MM.1S (cell line): ENCODE measurements at regions not wholly inside any gene's neighbourhood (a gene's known extent, or its start where the extent isn't known, plus 50 kb on each side); places are given as distances from the start of the nearest gene placed in this dataset.

Experiments
- DNase-seq: peaks from one replicate; pipeline ENCODE4 v3.0.0-alpha.2; 2015
- H2AFZ ChIP-seq: fragments of 300-600 bp; sonication (generic); 2 replicates; pipeline ENCODE4 v1.6.0; 2016; ENCODE audit warnings: antibody characterized with exemption, low read length
- H3F3A ChIP-seq: fragments of 300-600 bp; sonication (generic); 2 replicates; pipeline ENCODE4 v1.6.1; 2016; ENCODE audit warnings: mild to moderate bottlenecking, antibody characterized with exemption, low read length, moderate library complexity, mixed read lengths; ENCODE audit not compliant: insufficient read depth
- H3K27ac ChIP-seq: fragments of 300-600 bp; sonication (generic); 2 replicates; pipeline ENCODE4 v1.5.1; 2016; ENCODE audit warnings: mild to moderate bottlenecking, low read length
- H3K27me3 ChIP-seq: fragments of 300-600 bp; sonication (generic); replicated peaks from 2 replicates; pipeline ENCODE4 v1.6.0; 2016; ENCODE audit warnings: low read length; ENCODE audit not compliant: insufficient read depth
- H3K36me3 ChIP-seq: fragments of 300-600 bp; sonication (generic); replicated peaks from 2 replicates; pipeline ENCODE4 v1.6.1; 2016; ENCODE audit warnings: mild to moderate bottlenecking, low read length, mixed read lengths; ENCODE audit not compliant: insufficient read depth
- H3K4me1 ChIP-seq: fragments of 300-600 bp; sonication (generic); 2 replicates; pipeline ENCODE4 v1.6.1; 2016; ENCODE audit warnings: low read length, mixed read lengths
- H3K4me2 ChIP-seq: fragments of 300-600 bp; sonication (generic); 2 replicates; pipeline ENCODE4 v1.6.0; 2016; ENCODE audit warnings: low read depth, low read length
- H3K4me3 ChIP-seq: fragments of 300-600 bp; sonication (generic); 2 replicates; pipeline ENCODE4 v1.5.1; 2016; ENCODE audit warnings: low read length, mixed read lengths
- H3K79me2 ChIP-seq: fragments of 300-600 bp; sonication (generic); 2 replicates; pipeline ENCODE4 v1.6.1; 2016; ENCODE audit warnings: mixed run types, low read length, mixed read lengths
- H3K9ac ChIP-seq: fragments of 300-600 bp; sonication (generic); 2 replicates; pipeline ENCODE4 v1.6.1; 2016; ENCODE audit warnings: low read length, mixed read lengths
- H3K9me2 ChIP-seq: fragments of 300-600 bp; sonication (generic); replicated peaks from 2 replicates; pipeline ENCODE4 v1.6.1; 2016; ENCODE audit warnings: mild to moderate bottlenecking, low read length, mixed read lengths; ENCODE audit not compliant: insufficient read depth
- H3K9me3 ChIP-seq: fragments of 300-600 bp; sonication (generic); replicated peaks from 2 replicates; pipeline ENCODE4 v1.6.1; 2016; ENCODE audit warnings: mild to moderate bottlenecking, low read length, mixed read lengths; ENCODE audit not compliant: insufficient read depth
- H4K20me1 ChIP-seq: fragments of 300-600 bp; sonication (generic); 2 replicates; pipeline ENCODE4 v1.6.1; 2016; ENCODE audit warnings: mild to moderate bottlenecking, low read length, moderate library complexity, mixed read lengths; ENCODE audit not compliant: insufficient read depth
- CTCF ChIP-seq: fragments of 300-600 bp; sonication (generic); IDR thresholded peaks from 2 replicates; pipeline ENCODE4 v1.5.1; 2016; ENCODE audit warnings: antibody characterized with exemption, low read length, mixed read lengths
- EZH2 ChIP-seq: fragments of 300-600 bp; sonication (generic); optimal IDR thresholded peaks from 2 replicates; pipeline ENCODE3; 2017; ENCODE audit warnings: low read depth, mild to moderate bottlenecking, antibody characterized with exemption, low read length, mixed read lengths
- EZH2phosphoT487 ChIP-seq: fragments of 300-600 bp; sonication (generic); IDR thresholded peaks from 2 replicates; pipeline ENCODE4 v1.6.1; 2018; ENCODE audit warnings: antibody characterized with exemption, low read length

- no peaks in the 10 kb centered on the region for H4K20me1 ChIP-seq
- H2AFZ ChIP-seq, result no peak overlapping the region
- no peak overlapping the region for H3K27ac ChIP-seq
- no peaks in the 10 kb centered on the region for H3K36me3 ChIP-seq
- no peak for DNase-seq
- H3K4me1 ChIP-seq, result no peaks in the 10 kb centered on the region
- H3K27me3 ChIP-seq, result no peaks in the 10 kb centered on the region
- no peaks in the 10 kb centered on the region for H3F3A ChIP-seq
- no peaks in the 10 kb centered on the region for H3K9me3 ChIP-seq
- no peak overlapping the region for H3K4me3 ChIP-seq
- no peaks in the 10 kb centered on the region for H3K79me2 ChIP-seq
- TF ChIP-seq EZH2phosphoT487 (no peak), EZH2 (no peak), CTCF (no peak)
- H3K9ac ChIP-seq, result no peak overlapping the region
- H3K4me2 ChIP-seq, result no peak overlapping the region
- no peaks in the 10 kb centered on the region for H3K9me2 ChIP-seq
Observed at GRCh38 chr10:33398796-33399195, 64.3 kb upstream of the NRP1 start.

GRCh38 chr10:33396938-33397337 is 62.5 kb upstream of the NRP1 start:
- TF ChIP-seq EZH2 (no peak), CTCF (no peak), EZH2phosphoT487 (no peak)
- Histone ChIP-seq H3K9me3 (no peaks in the 10 kb centered on the region), H3K9ac (no peak overlapping the region), H3K36me3 (no peaks in the 10 kb centered on the region), H3F3A (no peaks in the 10 kb centered on the region), H3K9me2 (no peaks in the 10 kb centered on the region), H2AFZ (no peak overlapping the region), H3K4me2 (no peak overlapping the region), H3K27ac (no peak overlapping the region), H3K79me2 (no peaks in the 10 kb centered on the region), H3K4me3 (no peak overlapping the region), H4K20me1 (no peaks in the 10 kb centered on the region), H3K27me3 (no peaks in the 10 kb centered on the region), H3K4me1 (no peaks in the 10 kb centered on the region)
- no peak for DNase-seq

GRCh38 chr10:33396279-33396678 is 61.8 kb upstream of the NRP1 start:
- no peaks in the 10 kb centered on the region for H3K4me1 ChIP-seq
- no peak overlapping the region for H2AFZ ChIP-seq
- no peaks in the 10 kb centered on the region for H3F3A ChIP-seq
- H3K4me3 ChIP-seq, result no peak overlapping the region
- H3K36me3 ChIP-seq, result no peaks in the 10 kb centered on the region
- no peak overlapping the region for H3K27ac ChIP-seq
- no peaks in the 10 kb centered on the region for H4K20me1 ChIP-seq
- H3K27me3 ChIP-seq, result no peaks in the 10 kb centered on the region
- H3K79me2 ChIP-seq, result no peaks in the 10 kb centered on the region
- no peaks in the 10 kb centered on the region for H3K9me3 ChIP-seq
- DNase-seq, result no peak
- no peak overlapping the region for H3K9ac ChIP-seq
- H3K9me2 ChIP-seq, result no peaks in the 10 kb centered on the region
- H3K4me2 ChIP-seq, result no peak overlapping the region
- TF ChIP-seq CTCF (no peak), EZH2 (no peak), EZH2phosphoT487 (no peak)
